Stimulated activated CD4-positive, alpha-beta T cell treated with anti-CD3 and anti-CD28 coated beads, Interleukin-15, amount 100 ng/mL, for 48 hours (primary cell): ENCODE measurements at regions not wholly inside any gene's neighbourhood (a gene's known extent, or its start where the extent isn't known, plus 50 kb on each side); places are given as distances from the start of the nearest gene placed in this dataset.

Experiments used
- DNase-seq, 2 donors: peaks; one replicate each; pipeline ENCODE4 v3.0.0-alpha.2; 2020; ENCODE audit warnings: low read depth in 2 of 2

DNA sequence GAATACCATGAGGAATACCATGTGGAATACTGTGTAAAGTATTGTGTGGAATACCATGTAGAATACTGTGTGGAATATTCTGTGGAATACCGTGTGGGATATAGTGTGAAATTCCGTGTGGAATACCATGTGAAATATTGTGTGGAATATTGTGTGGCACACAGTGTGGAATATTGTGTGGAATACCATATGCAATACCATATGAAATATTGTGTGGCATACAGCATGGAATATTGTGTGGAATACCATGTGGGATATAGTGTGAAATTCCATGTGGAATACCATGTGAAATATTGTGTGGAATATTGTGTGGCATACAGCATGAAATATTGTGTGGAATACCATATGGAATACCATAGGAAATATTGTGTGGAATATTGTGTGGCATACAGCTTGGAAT is 135.1 kb upstream of the CHST15 start:
- no peak for DNase-seq

DNA sequence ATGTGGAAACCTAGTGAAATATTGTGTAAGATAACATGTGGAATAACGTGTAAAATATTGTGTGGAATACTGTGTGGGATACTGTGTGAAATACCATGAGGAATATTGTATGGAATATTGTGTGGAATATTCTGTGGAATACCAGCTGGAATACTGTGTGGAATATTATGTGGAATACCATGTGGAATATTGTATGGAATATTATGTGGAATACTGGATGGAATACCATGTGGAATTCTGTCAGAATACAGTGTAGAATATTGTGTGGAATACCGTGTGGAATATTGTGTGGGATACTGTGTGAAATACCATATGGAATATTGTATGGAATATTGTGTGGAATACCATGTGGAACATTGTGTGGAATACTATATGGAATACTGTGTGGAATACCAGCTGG is 134.6 kb upstream of the CHST15 start:
- DNase-seq: no peak

GRCh38 chr10:124227055-124227975 is 133.9 kb upstream of the CHST15 start:
- no peak for DNase-seq

DNA sequence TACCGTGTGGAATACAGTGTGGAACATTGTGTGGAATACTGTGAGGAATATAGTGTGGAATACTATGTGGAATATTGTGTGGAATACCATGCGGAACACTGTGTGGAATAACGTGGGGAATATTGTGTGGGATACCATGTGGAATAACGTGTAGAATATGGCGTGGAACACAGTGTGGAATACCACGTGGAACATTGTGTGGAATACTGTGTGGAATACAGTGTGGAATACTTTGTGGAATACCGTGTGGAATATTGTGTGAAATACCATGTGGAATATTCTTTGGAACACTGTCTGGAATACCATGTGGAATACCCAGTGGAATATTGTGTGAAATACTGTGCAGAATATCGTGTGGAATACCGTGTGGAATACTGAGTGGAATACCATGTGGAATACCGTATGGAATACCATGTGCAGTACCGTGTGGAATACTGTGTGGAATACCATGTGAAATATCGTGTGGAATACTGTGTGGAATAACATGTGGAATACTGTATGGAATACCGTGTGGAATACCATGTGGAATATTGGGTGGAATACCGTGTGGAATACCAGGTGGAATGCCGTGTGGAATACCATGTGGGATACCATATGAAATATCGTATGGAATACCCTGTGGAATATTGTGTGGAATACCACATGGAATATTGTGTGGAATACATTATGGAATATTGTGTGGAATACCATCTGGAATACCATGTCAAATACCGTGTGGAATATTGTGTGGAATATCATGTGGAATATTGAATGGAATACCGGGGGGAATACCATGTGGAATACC is 133.1 kb upstream of the CHST15 start:
- no peak for DNase-seq

- peak; percentile 12 to 29 for DNase-seq
Observed at GRCh38 chr10:124225467-124226270, 132.3 kb upstream of the CHST15 start.

- DNase-seq: no peak
Observed at GRCh38 chr10:124225029-124225466, 131.7 kb upstream of the CHST15 start.

DNA sequence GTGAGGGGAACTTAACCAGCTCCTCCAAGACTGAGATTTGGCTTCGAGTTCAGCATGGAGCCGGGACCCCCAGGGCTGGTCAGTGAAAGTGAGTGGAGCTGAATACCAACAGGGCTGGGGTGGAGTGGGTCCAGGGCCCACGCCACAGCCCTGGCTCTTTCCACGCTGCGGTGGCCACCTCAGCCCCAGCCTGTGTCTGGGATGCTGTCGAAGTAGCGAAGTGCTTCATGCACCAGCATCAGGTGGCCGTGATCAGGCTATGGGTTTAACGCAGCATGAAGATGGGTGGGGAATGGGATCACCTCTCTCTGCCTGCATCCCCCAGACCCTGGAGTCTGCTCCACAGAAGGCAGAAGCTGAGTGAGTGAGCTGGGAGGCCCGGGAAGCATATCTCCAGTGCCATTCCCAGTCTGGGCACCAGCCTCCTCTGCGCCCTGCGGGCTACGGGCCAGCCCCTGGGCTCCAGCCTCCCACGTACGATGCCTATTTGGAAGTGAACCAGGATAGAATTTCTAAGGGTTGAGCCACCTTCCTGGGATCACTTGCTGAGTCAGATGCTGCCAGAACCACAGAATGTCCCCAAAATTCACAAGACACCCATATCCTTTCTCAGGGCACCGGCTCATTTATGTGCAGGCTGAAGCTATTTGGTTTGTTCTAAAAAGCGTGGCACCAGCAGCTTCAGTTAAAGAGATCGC is 131.1 kb upstream of the CHST15 start:
- DNase-seq: no peak

- no peak for DNase-seq
Observed at GRCh38 chr10:124223711-124224085, 130.3 kb upstream of the CHST15 start.

GRCh38 chr10:124222988-124223710 is 129.8 kb upstream of the CHST15 start:
- DNase-seq: no peak

DNA sequence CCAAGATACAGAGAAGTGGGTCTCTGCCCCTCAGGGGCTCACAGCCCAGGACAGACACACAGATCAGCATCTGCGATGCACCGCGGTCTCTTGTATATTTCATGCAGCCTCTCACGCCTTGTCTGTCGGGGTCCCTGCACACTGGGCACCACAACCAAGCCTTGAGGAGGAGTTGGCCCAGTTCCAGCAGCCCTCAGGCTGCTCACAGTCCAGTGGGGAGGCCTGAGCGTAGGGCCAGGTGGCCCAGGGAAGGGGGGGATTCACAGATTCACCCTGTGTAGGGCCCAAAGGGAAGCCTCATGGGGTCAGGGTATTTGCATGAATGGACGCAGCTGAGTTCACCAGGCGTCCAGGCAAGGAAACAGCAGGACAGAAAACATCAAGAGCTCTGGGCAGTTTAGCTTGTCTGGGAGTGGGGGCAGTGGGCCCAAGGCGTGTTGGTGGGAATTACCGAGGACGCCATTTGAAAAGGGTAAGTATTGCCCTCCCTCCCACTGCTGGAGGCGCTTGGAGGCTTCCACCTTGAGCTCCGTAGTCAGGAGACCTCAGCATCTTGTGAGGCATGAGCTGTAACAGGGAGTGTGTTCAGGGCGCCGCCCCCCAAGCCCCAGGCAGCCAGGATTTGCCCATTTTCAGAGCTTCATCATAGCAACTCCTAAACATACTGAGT is 129.1 kb upstream of the CHST15 start:
- no peak for DNase-seq

- no peak for DNase-seq
Observed at GRCh38 chr10:124221356-124222317, 128.2 kb upstream of the CHST15 start.

DNA sequence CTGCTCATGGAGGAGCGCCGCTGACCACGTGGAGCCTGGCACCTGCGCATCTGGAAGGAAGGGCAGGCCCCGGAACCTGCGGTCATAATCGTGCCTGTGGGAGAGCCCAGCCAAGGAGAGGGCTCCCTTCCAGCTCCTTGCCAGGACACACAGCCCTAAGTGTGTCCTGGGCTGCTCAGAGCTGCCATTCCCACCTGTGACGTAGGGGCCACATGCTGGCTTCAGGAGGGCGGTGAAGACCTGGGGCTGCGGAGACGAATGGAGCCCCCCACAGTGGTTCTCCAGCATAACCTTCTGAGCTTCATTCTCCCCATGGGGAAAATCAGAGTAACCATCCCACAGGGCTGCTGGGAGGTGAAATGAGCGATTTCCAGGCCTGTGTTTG is 127.6 kb upstream of the CHST15 start:
- DNase-seq: no peak

- DNase-seq: no peak
Observed at GRCh38 chr10:124220547-124220946, 127.1 kb upstream of the CHST15 start.

DNA sequence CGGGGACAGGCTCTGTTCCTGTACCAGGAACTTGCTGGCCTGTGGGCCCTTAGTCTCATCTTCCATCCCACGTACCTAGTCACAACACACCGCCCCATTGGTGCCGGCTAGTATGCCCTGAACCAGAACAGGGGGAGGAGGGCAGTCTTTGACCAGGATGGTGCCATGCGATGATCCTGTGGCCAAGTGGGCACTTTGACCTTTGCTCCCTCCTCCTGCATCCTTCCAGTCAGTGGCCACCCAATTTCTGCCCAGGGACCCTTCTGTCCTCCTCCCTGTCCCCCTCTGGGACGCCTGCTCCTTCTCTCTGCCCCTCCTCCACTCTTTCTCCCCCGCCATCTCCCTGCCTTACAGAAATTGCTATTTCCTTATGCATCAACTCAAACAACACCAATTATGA is 126.3 kb upstream of the CHST15 start:
- no peak for DNase-seq

- no peak for DNase-seq
Observed at GRCh38 chr10:124219062-124219461, 125.7 kb upstream of the CHST15 start.

GRCh38 chr10:124217906-124218804 is 124.8 kb upstream of the CHST15 start:
- DNase-seq: no peak

- DNase-seq: no peak
Observed at GRCh38 chr10:124217031-124217430, 123.6 kb upstream of the CHST15 start.
